ENCODE measurements at regions not wholly inside any gene's neighbourhood (a gene's known extent, or its start where the extent isn't known, plus 50 kb on each side); places are given as distances from the start of the nearest gene placed in this dataset.

- ATAC-seq = no peak
- Mint-ChIP-seq H3K4me3 (no peak overlapping the region), H3K27me3 (no peaks in the 10 kb centered on the region), H3K27ac (no peak overlapping the region), H3K36me3 (ENCODE audit: low read depth) (peaks cover 22% of the 10 kb centered on the region), H3K4me1 (no peaks in the 10 kb centered on the region), H3K9me3 (ENCODE audit: low read depth) (no peaks in the 10 kb centered on the region)
- POLR2A ChIA-PET = no interaction called here
- intact Hi-C loops (cut with DNase I, micrococcal nuclease) = no loop called here
- CTCF ChIA-PET = interaction anchor here (0.5 kb wide), 1 partner anchor 31 kb away, joined by 3 read pairs; no protein-coding TSS in a partner anchor
- no peak for DNase-seq
These were observed 110.8 kb downstream of the DAD1 start for GRCh38 chr14:22478247-22478646.

DNA sequence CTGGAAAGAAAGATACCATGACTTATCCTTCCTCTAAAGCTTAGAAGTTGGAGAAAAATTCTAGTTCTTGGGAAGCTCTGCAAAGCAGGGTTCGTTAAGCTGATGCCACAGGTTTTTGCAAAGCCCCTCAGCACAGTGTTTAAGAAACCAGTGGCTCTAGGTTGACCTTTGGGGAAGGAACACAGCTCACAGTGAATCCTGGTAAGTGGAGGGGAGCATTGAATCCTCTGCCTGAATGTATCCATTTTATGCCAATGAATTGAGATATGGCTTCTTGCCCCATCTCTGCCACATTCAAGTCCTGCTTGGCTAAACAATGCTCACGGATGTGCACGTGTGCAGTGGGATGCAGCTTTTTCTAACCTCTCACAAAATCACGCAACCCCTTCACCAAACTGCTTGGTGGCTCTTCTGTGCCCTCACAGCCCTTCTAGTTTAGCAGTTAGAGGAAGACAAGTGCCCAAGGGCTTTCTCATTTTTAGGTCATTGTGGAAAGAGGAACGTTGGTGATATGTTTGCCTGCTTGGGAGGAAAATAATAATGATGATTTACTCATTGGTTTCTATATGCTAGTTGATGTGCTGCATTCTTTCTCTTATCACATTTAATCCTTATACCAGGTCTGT lies 111.3 kb downstream of the DAD1 start:
- Mint-ChIP-seq H3K27me3 (no peaks in the 10 kb centered on the region), H3K27ac (no peak overlapping the region), H3K4me3 (peak overlapping the region; percentile 53), H3K4me1 (no peaks in the 10 kb centered on the region), H3K9me3 (ENCODE audit: low read depth) (no peaks in the 10 kb centered on the region), H3K36me3 (ENCODE audit: low read depth) (peaks cover 18% of the 10 kb centered on the region)
- CTCF ChIA-PET = interaction anchor here (0.5 kb wide), 1 partner anchor 31 kb away, joined by 3 read pairs; no protein-coding TSS in a partner anchor
- DNase-seq (no peak), ATAC-seq (peak; percentile 18)
- intact Hi-C loops (cut with DNase I, micrococcal nuclease) = loop anchor here (1.0 to 2.0 kb wide), 2 partner anchors 91 kb away; no protein-coding TSS in a partner anchor
- POLR2A ChIA-PET = no interaction called here

DNA sequence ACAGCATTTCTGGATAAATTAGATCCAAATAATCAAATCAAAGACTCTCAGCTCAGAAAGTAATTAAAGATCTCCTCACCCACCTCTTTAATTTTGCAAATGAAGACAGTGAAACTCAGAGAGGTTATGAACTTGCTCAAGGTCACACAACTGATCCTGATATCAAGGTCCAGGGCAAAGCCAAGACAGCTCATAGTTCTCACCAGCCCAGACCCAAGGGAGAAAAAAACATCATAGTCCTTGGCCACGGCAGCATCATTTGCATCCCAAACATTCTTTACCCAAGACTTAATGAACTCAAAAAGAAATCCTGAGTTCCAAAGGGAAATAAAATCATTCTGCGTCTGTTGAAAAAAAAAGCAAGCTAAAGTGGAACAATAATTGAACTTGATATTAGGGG lies 112.1 kb downstream of the DAD1 start:
- Mint-ChIP-seq H3K4me1 (no peaks in the 10 kb centered on the region), H3K27ac (peak overlapping the region; percentile 55), H3K9me3 (ENCODE audit: low read depth) (no peaks in the 10 kb centered on the region), H3K4me3 (peak overlapping the region; percentile 53), H3K27me3 (no peaks in the 10 kb centered on the region), H3K36me3 (ENCODE audit: low read depth) (peaks cover 16% of the 10 kb centered on the region)
- ATAC-seq = no peak
- DNase-seq = no peak
- ChIA-PET CTCF (no interaction called here), POLR2A (no interaction called here)
- intact Hi-C loops (cut with DNase I, micrococcal nuclease) = loop anchor here (1.0 to 2.0 kb wide), 2 partner anchors 90 to 91 kb away; no protein-coding TSS in a partner anchor

DNA sequence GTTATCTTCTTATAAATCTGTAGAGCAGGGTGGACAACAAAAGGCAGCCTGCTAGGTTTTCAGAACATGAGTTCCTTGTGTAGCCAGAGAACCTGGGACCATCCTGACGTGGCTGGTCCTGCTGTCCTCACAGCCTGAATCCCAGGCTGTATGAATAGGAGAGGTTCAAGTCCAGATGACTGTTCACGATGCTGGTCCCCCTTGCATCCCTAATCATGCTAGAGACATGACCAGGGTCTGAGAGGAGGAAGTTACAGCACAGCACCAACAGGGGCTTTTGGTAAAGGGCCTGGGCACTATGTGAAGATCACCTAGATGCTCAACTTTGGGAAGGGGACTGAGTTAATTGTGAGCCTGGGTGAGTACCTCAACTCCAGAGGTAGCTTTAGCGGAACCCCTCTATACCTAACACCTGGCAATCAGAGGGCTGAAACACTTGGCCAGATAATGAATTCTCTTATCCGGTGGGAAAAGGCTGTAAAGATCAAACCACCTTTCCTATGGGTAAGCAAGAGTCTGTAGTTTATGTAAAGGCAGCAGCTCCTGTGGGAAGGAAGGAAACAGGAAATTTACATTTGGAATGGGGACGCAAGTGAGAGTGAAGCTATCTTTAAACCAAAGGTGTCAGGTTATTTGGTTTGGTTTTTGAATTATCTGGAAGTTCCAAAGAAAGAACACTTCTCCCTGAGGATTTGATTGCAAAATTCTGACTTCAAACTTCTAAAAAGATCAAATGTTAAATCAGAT lies 112.8 kb downstream of the DAD1 start:
- H3K9me3 Mint-ChIP-seq (ENCODE audit: low read depth) = no peaks in the 10 kb centered on the region
- intact Hi-C loops (cut with DNase I, micrococcal nuclease) = loop anchor here in 1 of 2 experiments (2.0 kb wide), 1 partner anchor 89 kb away; no protein-coding TSS in a partner anchor
- CTCF ChIA-PET = no interaction called here
- peak overlapping the region; percentile 44 for H3K4me3 Mint-ChIP-seq
- ATAC-seq (no peak), DNase-seq (no peak)
- H3K27ac Mint-ChIP-seq = peak overlapping the region; percentile 60
- H3K27me3 Mint-ChIP-seq = no peaks in the 10 kb centered on the region
- no peaks in the 10 kb centered on the region for H3K4me1 Mint-ChIP-seq
- POLR2A ChIA-PET = no interaction called here
- peaks cover 11% of the 10 kb centered on the region for H3K36me3 Mint-ChIP-seq (ENCODE audit: low read depth)

DNA sequence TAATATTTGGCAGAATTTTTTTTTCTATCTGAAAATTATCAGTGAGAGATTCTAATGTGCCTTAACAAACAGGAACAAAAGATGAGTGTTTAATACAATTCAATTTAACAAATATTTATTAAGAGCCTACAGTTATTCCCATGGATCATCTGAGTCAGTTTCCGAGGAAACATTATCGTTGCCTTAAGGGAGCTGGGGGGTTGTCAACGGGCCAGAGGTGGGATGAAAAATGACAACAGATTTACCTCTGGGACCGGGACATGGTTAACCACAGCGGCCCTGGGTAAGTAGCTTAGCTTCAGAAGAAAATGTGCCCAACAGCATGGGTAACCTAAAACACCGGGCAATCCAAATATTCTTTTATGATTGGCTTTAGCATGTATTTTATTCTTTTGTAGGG lies 113.6 kb downstream of the DAD1 start:
- Mint-ChIP-seq H3K36me3 (ENCODE audit: low read depth) (peaks cover 6% of the 10 kb centered on the region), H3K27ac (no peak overlapping the region), H3K9me3 (ENCODE audit: low read depth) (no peaks in the 10 kb centered on the region), H3K4me1 (no peaks in the 10 kb centered on the region), H3K4me3 (peak overlapping the region; percentile 26), H3K27me3 (no peaks in the 10 kb centered on the region)
- ChIA-PET POLR2A (no interaction called here), CTCF (no interaction called here)
- DNase-seq (no peak), ATAC-seq (no peak)
- intact Hi-C loops (cut with DNase I, micrococcal nuclease) = no loop called here

DNA sequence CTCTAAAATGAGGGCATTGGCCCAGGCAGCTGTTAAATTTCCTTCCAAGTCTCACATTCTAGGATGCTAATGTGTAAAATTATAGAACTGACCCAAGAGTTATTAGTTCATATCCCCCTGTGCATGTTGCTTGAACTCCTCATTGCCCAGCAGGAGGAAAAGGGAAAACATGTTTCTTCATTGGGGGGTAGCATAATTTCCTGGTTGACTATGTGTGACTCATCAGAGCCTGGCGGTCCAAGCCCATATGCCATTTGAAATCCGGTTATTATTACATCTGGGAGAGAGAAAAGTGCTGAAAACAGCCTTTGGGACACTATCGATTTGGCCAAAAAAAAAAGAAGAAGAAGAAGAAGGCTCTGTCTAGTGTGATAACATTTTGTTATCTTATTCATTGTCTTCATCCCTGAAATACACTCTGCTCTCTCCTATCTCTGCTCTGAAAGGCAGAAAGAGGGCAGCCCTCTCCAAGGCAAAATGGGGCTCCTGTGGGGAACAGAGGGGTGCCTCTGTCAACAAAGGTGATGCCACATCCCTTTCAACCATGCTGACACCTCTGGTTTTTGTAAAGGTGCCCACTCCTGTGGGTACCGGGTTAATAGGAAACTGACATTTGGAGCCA lies 114.2 kb downstream of the DAD1 start:
- H3K4me3 Mint-ChIP-seq = peak overlapping the region; percentile 26
- no peak for DNase-seq
- ChIA-PET POLR2A (no interaction called here), CTCF (no interaction called here)
- intact Hi-C loops (cut with DNase I, micrococcal nuclease) = no loop called here
- H3K27ac Mint-ChIP-seq = no peak overlapping the region
- peaks cover 6% of the 10 kb centered on the region for H3K36me3 Mint-ChIP-seq (ENCODE audit: low read depth)
- H3K4me1 Mint-ChIP-seq = no peaks in the 10 kb centered on the region
- no peaks in the 10 kb centered on the region for H3K27me3 Mint-ChIP-seq
- no peak for ATAC-seq
- no peaks in the 10 kb centered on the region for H3K9me3 Mint-ChIP-seq (ENCODE audit: low read depth)

- ATAC-seq = no peak
- ChIA-PET POLR2A (no interaction called here), CTCF (no interaction called here)
- H3K4me3 Mint-ChIP-seq = no peak overlapping the region
- no peak for DNase-seq
- no peaks in the 10 kb centered on the region for H3K27me3 Mint-ChIP-seq
- no peak overlapping the region for H3K27ac Mint-ChIP-seq
- no peaks in the 10 kb centered on the region for H3K9me3 Mint-ChIP-seq (ENCODE audit: low read depth)
- H3K4me1 Mint-ChIP-seq = no peaks in the 10 kb centered on the region
- no peaks in the 10 kb centered on the region for H3K36me3 Mint-ChIP-seq (ENCODE audit: low read depth)
- intact Hi-C loops (cut with DNase I, micrococcal nuclease) = no loop called here
These were observed 115.8 kb downstream of the DAD1 start for GRCh38 chr14:22472935-22473854.

- H3K4me1 Mint-ChIP-seq = no peaks in the 10 kb centered on the region
- ChIA-PET CTCF (no interaction called here), POLR2A (no interaction called here)
- H3K27ac Mint-ChIP-seq = no peak overlapping the region
- intact Hi-C loops (cut with DNase I, micrococcal nuclease) = no loop called here
- H3K27me3 Mint-ChIP-seq = no peaks in the 10 kb centered on the region
- DNase-seq = no peak
- no peak overlapping the region for H3K4me3 Mint-ChIP-seq
- H3K36me3 Mint-ChIP-seq (ENCODE audit: low read depth) = no peaks in the 10 kb centered on the region
- H3K9me3 Mint-ChIP-seq (ENCODE audit: low read depth) = no peaks in the 10 kb centered on the region
- ATAC-seq = no peak
These were observed 116.6 kb downstream of the DAD1 start for GRCh38 chr14:22472466-22472865.

DNA sequence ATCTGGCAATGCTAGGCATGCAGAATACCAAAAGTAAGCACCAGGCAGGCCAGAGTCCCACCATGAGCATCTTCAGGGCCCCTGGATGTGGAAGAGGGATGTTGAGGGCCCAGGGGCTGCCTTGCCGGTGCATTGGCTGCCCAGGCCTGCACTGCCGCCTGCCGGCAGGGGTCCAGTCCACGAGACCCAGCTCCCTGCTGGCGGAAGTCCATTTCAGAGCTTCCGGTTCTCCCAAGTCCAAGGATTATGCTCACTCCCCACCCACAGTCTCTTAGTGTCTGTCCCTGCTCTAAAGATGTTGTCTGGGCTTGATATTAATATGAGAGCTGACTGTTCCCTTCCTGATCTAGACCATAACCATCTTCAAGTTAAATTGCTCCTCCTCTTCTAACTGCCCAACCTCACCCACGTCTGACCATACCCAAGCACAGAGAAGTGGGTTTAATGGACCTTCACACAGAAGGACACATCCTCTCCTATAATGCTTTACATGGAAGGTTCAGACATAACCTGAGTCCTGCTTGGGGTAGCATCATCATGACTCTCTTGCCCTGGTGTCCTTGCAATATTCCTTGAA lies 117.4 kb downstream of the DAD1 start:
- H3K4me3 Mint-ChIP-seq = no peak overlapping the region
- intact Hi-C loops (cut with DNase I, micrococcal nuclease) = no loop called here
- CTCF ChIA-PET = no interaction called here

DNA sequence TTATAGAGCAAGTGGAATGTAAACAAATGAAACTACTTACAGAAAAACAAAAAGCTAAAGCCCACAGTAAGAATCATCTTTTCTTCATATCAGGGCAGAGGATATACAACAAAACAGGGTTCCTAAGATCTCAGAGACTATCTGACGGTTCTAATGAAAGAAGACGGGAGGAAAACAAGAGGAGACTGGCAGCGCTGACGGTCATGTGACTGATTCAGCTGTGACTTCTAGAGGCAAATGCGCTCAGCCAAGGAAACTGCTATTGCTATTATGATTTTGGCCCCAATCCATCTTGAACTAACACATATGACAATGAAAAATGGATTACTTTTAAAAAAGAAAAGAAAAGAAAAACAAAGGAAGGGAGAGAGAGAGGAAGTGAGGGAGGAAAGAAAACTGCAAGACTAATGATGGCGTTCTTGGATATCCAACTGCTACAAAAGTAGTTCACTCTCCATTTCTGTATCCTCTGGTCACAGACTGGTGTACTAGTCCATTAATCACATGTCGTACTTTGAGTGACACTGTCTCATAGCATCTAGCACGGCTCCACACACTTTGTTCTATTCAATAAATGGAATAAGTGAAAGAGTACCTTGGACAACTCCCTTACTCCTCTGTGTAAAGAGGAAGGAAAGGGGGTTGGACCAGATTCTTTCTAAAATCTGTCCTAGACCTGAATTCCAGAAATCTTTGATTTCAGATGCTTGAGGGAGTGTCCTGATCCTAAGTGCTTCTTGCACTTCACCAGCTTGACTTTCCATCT lies 119.3 kb downstream of the DAD1 start:
- H3K27ac Mint-ChIP-seq = no peak overlapping the region
- ChIA-PET POLR2A (no interaction called here), CTCF (no interaction called here)
- H3K4me3 Mint-ChIP-seq = peak overlapping the region; percentile 12
- intact Hi-C loops (cut with DNase I, micrococcal nuclease) = no loop called here
- ATAC-seq (no peak), DNase-seq (no peak)
- H3K27me3 Mint-ChIP-seq = no peaks in the 10 kb centered on the region
- no peaks in the 10 kb centered on the region for H3K9me3 Mint-ChIP-seq (ENCODE audit: low read depth)
- H3K4me1 Mint-ChIP-seq = no peaks in the 10 kb centered on the region
- no peaks in the 10 kb centered on the region for H3K36me3 Mint-ChIP-seq (ENCODE audit: low read depth)

More for the DNA sequence above, 117.4 kb downstream of the DAD1 start:
- H3K9me3 Mint-ChIP-seq (ENCODE audit: low read depth) = no peaks in the 10 kb centered on the region
- no peaks in the 10 kb centered on the region for H3K4me1 Mint-ChIP-seq
- POLR2A ChIA-PET = no interaction called here
- ATAC-seq (no peak), DNase-seq (no peak)
- no peak overlapping the region for H3K27ac Mint-ChIP-seq
- no peaks in the 10 kb centered on the region for H3K27me3 Mint-ChIP-seq
- no peaks in the 10 kb centered on the region for H3K36me3 Mint-ChIP-seq (ENCODE audit: low read depth)

- ChIA-PET POLR2A (no interaction called here), CTCF (no interaction called here)
- ATAC-seq (no peak), DNase-seq (no peak)
- intact Hi-C loops (cut with DNase I, micrococcal nuclease) = no loop called here
- no peak overlapping the region for H3K27ac Mint-ChIP-seq
- H3K9me3 Mint-ChIP-seq (ENCODE audit: low read depth) = no peaks in the 10 kb centered on the region
- H3K4me3 Mint-ChIP-seq = no peak overlapping the region
- H3K27me3 Mint-ChIP-seq = no peaks in the 10 kb centered on the region
- no peaks in the 10 kb centered on the region for H3K36me3 Mint-ChIP-seq (ENCODE audit: low read depth)
- H3K4me1 Mint-ChIP-seq = no peaks in the 10 kb centered on the region
These were observed 120.2 kb downstream of the DAD1 start for GRCh38 chr14:22468830-22469229.

Data from activated CD4-positive, alpha-beta T cell treated with anti-CD3 and anti-CD28 coated beads for 36 hours (primary cell).